GM21786 (cell line): ENCODE measurements at regions not wholly inside any gene's neighbourhood (a gene's known extent, or its start where the extent isn't known, plus 50 kb on each side); places are given as distances from the start of the nearest gene placed in this dataset.

ENCODE experiments used
- ATAC-seq: cut with Tn5 transposase; IDR thresholded peaks from one replicate; pipeline ENCODE4 v1.9.1; 2021; ENCODE audit not compliant: unreplicated experiment

GRCh38 chr11:112354364-112354763 lies 93.7 kb upstream of the PLET1 start:
- ATAC-seq, result no peak

DNA sequence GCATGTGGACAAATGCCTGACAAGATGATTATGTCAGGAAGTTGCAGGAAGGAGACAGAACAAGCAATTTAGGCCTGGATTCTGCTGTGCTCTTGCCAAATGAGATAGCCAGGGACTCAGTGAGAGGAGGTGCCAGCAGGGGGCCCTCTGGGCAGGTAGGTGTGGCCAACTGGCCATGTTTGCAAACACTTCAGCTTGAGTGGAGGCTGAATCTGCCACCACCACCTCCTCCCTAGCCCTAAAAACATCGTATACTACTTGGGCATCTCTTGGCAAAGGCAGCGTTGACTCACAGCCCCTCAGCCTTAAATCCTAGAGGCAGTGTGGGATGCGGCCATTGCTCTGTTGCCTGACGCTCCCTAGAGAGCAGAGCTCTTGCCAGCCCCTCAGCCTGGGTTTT lies 95.1 kb upstream of the PLET1 start:
- no peak for ATAC-seq

DNA sequence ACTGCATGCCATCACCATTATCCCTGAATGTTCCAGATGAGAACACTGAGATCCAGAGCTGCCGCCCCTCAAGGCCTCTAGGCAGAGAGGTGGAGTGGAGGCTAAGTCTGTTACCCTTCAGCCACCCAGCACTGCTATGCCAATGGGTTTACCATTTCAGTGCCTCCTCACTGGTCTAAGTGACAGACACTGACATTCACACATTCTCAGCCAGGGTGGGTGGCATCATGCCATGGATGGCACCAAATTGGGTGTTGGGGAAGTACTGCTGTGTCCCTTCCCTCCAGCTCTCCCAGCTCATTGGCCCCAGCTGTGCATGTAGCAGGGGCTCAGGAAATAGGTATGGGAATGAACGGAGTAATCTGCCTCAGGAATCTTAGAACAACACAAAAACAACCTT lies 96.8 kb upstream of the PLET1 start:
- ATAC-seq, result no peak

- no peak for ATAC-seq
Observed at GRCh38 chr11:112361396-112361795, 100.7 kb upstream of the PLET1 start.

DNA sequence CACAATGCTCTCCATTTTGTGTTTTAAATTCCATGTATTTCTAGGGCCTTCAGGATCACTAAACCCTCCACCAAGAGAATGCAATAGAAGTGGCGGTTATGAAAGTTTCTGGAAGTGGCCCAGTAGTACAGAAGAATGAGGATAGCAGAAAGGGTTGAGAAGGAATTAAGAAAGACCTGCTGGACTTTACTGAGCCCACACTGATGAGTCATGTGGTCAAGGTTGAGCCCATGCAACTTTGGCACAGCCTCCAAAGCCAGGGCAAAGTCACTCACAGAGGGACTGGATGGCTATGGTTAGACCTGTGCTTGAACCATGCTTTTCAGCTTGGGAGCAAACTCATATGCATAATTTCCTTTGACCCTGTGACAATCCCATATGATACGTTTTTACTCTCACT lies 102.9 kb upstream of the PLET1 start:
- no peak for ATAC-seq

DNA sequence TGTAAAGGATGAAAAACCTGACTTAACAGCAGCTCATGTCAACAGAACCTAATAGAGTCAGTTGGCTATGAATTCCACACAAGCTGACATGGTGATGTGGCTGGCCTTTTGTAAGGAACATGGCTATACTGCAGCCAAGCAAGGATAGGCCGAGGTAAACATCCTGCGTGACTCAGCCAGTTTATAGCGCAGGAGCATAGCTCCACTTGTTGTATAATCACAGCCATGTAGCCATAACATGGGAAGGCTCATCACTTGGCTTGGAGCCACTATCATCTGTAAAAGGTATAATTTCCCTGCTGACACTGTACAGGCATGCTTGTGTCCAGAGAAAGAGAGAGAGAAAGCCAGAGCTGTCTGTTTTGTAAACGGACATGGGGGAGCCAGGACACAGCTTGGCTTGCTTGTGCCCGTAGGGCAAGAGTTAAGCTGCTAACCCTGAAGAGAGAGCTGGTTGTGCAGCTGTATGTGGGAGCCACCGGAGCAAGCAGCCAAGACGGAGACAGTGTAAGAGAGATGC lies 104.4 kb upstream of the PLET1 start:
- ATAC-seq, result no peak

GRCh38 chr11:112366012-112366411 lies 105.4 kb upstream of the PLET1 start:
- no peak for ATAC-seq

- ATAC-seq, result no peak
Observed at GRCh38 chr11:112366777-112367176, 106.1 kb upstream of the PLET1 start.

GRCh38 chr11:112367461-112367860 lies 106.8 kb upstream of the PLET1 start:
- ATAC-seq, result no peak

DNA sequence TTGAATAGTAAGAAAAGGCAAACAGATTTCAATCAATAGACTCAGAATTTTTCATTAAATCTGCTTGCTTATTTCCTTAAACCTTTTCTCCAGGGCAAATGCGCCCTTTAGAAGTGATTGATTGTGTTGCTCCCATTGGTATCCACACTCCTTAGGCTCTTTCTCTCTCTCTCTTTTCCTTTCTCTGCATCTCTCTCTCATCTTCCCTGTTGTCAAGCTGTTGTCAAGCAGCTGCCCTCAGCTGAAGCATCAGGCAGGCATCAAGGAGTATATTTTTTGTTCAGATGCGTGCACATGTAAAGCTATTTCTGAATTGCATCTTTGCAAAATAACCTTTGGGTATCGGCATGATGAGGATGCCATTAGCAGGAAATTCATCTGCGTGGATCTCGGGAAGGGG lies 107.2 kb upstream of the PLET1 start:
- ATAC-seq, result no peak

DNA sequence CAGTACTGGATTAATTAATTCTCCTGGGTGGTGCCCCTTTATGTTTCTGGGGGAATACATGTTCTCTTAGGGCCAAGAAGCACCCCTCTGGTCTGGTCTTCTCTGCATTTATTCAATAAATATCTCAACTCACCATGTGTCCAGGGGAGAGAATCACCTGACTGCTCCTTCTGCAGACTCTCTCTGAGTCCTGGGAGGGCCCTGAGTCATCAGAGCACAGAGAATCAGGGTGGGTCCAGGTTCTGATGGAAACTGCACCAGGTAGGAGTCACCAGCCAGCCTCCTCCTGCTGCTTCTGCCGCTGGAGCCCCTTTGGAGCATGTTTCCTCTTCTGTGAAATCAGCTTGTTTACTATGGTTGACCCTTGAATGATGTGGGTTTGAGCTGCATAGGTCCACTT lies 107.7 kb upstream of the PLET1 start:
- ATAC-seq, result no peak

DNA sequence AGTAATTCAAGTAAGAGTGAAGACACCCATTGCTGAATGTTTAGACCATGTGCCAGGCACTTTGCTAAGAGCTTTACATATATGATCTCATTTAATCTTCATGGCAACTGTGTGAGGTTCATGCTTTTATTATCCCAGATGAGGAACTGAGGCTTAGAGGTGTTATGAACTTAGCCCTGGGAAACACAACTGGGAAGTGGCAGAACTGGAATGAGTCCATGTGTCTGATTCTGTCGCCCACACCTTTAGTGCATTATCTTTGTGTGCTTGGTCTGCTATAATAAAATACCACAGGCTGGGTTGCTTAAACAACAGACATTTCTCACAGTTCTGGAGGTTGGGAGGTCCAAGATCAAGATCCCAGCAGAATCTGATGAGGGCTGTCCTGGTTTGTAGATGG lies 108.7 kb upstream of the PLET1 start:
- no peak for ATAC-seq

- ATAC-seq, result no peak
Observed at GRCh38 chr11:112369916-112370315, 109.3 kb upstream of the PLET1 start.

- ATAC-seq, result no peak
Observed at GRCh38 chr11:112374486-112375140, 114.0 kb upstream of the PLET1 start.

GRCh38 chr11:112377946-112378345 lies 117.3 kb upstream of the PLET1 start:
- ATAC-seq, result no peak

DNA sequence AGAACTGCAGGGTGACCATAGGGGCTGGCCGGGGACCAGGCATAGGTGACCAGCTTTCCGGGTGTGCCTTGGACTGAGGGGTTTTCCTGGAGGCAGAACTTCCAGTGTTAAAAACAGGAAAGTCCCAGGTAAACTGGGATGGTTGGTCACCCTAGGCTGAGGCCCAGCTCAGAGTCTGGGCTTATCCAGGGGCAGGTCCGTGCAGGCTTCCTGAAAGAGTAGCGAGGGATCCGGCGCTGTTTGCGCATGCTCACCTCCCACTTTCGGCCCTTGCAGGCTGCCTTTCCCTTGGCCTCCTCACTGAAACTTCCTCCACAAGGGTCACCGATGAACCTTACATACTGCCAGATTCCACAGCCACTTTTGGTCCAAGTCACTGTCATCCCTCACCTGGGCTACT lies 119.8 kb upstream of the PLET1 start:
- ATAC-seq, result no peak

DNA sequence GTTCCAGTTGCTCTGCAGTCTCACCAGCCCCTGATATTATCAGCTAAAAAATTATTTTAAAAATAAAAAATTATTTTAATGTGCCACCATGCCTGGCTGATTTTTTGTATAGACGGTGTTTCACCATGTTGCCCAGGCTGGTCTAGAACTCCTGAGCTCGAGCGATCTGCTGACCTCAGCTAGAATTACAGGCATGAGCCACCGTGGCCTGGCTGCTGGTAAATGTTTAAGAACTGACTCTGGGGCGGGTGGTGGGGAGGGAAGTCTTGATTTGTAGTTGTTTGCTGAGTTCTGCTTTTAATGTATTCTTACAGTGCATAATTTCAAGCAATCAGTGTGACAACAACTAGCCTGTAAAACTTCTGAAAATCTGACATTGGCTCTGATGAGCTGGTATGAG lies 120.9 kb upstream of the PLET1 start:
- no peak for ATAC-seq

GRCh38 chr11:112382561-112382960 lies 121.9 kb upstream of the PLET1 start:
- no peak for ATAC-seq

DNA sequence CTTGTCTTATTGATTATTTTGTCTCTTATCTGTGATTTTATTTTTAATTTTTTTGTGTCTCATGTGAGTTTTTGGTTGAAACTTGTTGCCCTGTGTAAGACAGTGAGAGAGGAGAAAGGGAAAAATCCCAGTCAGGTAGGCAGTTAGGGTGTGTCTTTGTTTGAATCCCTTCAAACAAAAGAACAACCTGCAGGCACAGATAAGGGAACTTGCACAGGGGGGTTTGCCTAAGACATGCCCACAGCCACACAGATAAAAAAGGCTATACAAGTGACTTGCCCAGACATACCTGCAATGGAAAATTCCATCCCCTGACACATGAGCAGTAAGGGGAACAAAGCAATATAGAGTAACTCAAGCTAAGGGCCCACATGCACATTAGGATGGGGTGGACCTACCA lies 127.8 kb upstream of the PLET1 start:
- ATAC-seq, result no peak

DNA sequence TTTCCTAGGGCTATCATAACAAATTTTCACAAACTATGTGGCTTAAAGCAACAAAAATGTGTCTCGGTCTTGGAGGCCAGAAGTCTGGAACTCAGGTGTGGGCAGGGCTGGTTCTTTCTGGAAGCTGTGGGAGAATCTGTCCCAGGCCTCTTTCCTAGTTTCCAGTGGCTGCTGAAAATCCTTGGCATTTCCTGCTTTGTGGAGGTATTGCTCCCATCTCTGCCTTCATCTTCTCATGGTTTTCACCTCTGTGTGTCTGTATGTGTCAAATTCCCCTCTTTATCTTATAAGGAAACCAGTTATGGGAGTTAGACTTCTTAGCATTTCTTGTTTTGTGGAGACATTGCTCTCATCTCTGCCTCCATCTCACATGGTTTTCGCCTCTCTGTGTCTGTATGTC lies 130.4 kb upstream of the PLET1 start:
- no peak for ATAC-seq

- no peak for ATAC-seq
Observed at GRCh38 chr11:112392904-112393303, 132.2 kb upstream of the PLET1 start.

GRCh38 chr11:112394304-112394703 lies 133.6 kb upstream of the PLET1 start:
- no peak for ATAC-seq

GRCh38 chr11:112396076-112396475 lies 135.4 kb upstream of the PLET1 start:
- no peak for ATAC-seq
